ENCODE measurements at regions not wholly inside any gene's neighbourhood (a gene's known extent, or its start where the extent isn't known, plus 50 kb on each side); places are given as distances from the start of the nearest gene placed in this dataset.
"Not testable (repeated sequence)": the region's sequence is repeated elsewhere in the genome, so short reads cannot be mapped to it uniquely, and the experiment has no call there.

DNA sequence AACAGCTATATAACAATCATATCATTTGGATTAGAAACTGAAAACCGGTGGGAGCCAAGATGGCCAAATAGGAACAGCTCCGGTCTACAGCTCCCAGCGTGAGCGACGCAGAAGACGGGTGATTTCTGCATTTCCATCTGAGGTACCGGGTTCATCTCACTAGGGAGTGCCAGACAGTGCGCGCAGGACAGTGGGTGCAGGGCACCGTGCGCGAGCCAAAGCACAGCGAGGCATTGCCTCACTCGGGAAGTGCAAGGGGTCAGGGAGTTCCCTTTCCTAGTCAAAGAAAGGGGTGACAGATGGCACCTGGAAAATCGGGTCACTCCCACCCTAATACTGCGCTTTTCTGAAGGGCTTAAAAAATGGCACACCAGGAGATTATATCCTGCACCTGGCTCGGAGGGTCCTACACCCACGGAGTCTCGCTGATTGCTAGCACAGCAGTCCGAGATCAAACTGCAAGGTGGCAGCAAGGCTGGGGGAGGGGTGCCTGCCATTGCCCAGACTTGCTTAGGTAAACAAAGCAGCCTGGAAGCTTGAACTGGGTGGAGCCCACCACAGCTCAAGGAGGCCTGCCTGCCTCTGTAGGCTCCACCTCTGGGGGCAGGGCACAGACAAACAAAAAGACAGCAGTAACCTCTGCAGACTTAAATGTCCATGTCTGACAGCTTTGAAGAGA lies 1041.5 kb downstream of the SLC6A15 start:
- H3K79me1 ChIP-seq (ENCODE audit: low read depth in 1 of 2, low read length in 2 of 2); H2AK9ac ChIP-seq (replicated peaks; ENCODE audit: low read depth, low read length, poor library complexity); in situ Hi-C loops (cut with MboI; ENCODE audit: low sequenced_read_pairs); CTCF ChIA-PET; H2AFZ ChIP-seq (replicated peaks; ENCODE audit: low read length, poor library complexity); H3K18ac ChIP-seq (ENCODE audit: low read depth, low read length); ATAC-seq (ENCODE audit: low read depth); H4K20me1 ChIP-seq (ENCODE audit: insufficient read depth, low read length); H4K91ac ChIP-seq (ENCODE audit: insufficient read depth, low read depth, low read length); H3K27me3 ChIP-seq (ENCODE audit: control insufficient read depth, insufficient read depth, low read length); H3K36me3 ChIP-seq (ENCODE audit: control insufficient read depth, insufficient read depth, low read length); POLR2A ChIA-PET (ENCODE audit: unreplicated experiment); H3K4me3 ChIP-seq (ENCODE audit: insufficient read depth, low read depth, low read length); H2BK120ac ChIP-seq (ENCODE audit: low read depth, low read length); H3K4ac ChIP-seq (ENCODE audit: low read depth, low read length); H4K8ac ChIP-seq (ENCODE audit: low read depth in 2 of 2, low read length in 2 of 2); H2AK5ac ChIP-seq (ENCODE audit: low read depth, low read length); H3K9me3 ChIP-seq (ENCODE audit: control insufficient read depth, insufficient read depth, low read length); dilution Hi-C loops (cut with HindIII; ENCODE audit: low sequenced_read_pairs, unreplicated experiment); H2BK20ac ChIP-seq (ENCODE audit: low read depth, low read length); H3K56ac ChIP-seq (ENCODE audit: extremely low read depth, insufficient read depth, low read length); H2BK15ac ChIP-seq (ENCODE audit: low read depth, low read length); H3K4me2 ChIP-seq (ENCODE audit: low read depth, low read length); DNase-seq; BruUV-seq (replicated peaks); H2BK5ac ChIP-seq (ENCODE audit: low read depth, low read length, poor library complexity, severe bottlenecking); intact Hi-C loops (cut with micrococcal nuclease); H3K9me1 ChIP-seq (ENCODE audit: insufficient read depth, low read length); H3K27ac ChIP-seq (ENCODE audit: insufficient read depth, low read length); H3K4me1 ChIP-seq (ENCODE audit: control insufficient read depth, insufficient read depth, low read length); H3K23ac ChIP-seq (ENCODE audit: low read depth, low read length); H3K14ac ChIP-seq (replicated peaks; ENCODE audit: low read depth, low read length); H3K9ac ChIP-seq (ENCODE audit: low read depth, low read length); H4K5ac ChIP-seq (ENCODE audit: low read depth, low read length): not testable (repeated sequence)
- WGBS, 2 experiments (ENCODE audit: extremely low coverage in 2 of 2, insufficient read length in 1 of 2), result 100% methylated on average over 2 of the region's 20 CpGs; no CpG with 5 or more reads in 1 of the 2 experiments

Data from IMR-90 (cell line).